Esophagus muscularis mucosa (tissue), 4 donors: ENCODE measurements at regions not wholly inside any gene's neighbourhood (a gene's known extent, or its start where the extent isn't known, plus 50 kb on each side); places are given as distances from the start of the nearest gene placed in this dataset.
"Not testable (repeated sequence)": the region's sequence is repeated elsewhere in the genome, so short reads cannot be mapped to it uniquely, and the experiment has no call there.

Experiments used
- DNase-seq: peaks from one replicate; pipeline ENCODE4 v3.0.0-alpha.2; 2017; ENCODE audit errors: extremely low spot score
- H3K27ac ChIP-seq, 4 donors: fragments of 200-600 bp; sonication (generic); replicated peaks in 1 of 4; 1 replicate in 3 of 4; 2 replicates in 1 of 4; pipeline ENCODE4 v1.5.1; 2016 to 2019; ENCODE audit warnings: mild to moderate bottlenecking in 1 of 4
- H3K27me3 ChIP-seq, 4 donors: fragments of 200-600 bp; sonication (generic); one replicate each; pipeline versions ENCODE4 v1.5.1 to v1.6.0; 2016 to 2019
- H3K36me3 ChIP-seq, 4 donors: fragments of 200-600 bp; sonication (generic); one replicate each; pipeline ENCODE4 v1.5.1; 2016 to 2019
- H3K4me1 ChIP-seq, 4 donors: fragments of 200-600 bp; sonication (generic); one replicate each; pipeline ENCODE4 v1.5.1; 2016 to 2019
- H3K4me3 ChIP-seq, 4 donors: fragments of 200-600 bp; sonication (generic); 1 replicate in 2 of 4; 2 replicates in 2 of 4; pipeline ENCODE4 v1.5.1; 2016 to 2019; ENCODE audit warnings: mild to moderate bottlenecking in 4 of 4, moderate library complexity in 1 of 4
- H3K9me3 ChIP-seq, 4 donors: fragments of 200-600 bp; sonication (generic); 1 replicate in 3 of 4; 2 replicates in 1 of 4; pipeline ENCODE4 v1.5.1; 2016 to 2019
- CTCF ChIP-seq, 3 experiments: fragments of 200-600 bp in 2 of 3; fragments of 450-650 bp in 1 of 3; sonication (generic) in 2 of 3; IDR thresholded peaks; one replicate each; pipeline ENCODE4 v1.5.1; 2017 to 2019; ENCODE audit warnings: antibody characterized with exemption in 3 of 3, mild to moderate bottlenecking in 2 of 3, moderate library complexity in 1 of 3
- EP300 ChIP-seq: sonication (generic); formaldehyde crosslinking; IDR thresholded peaks from one replicate; pipeline ENCODE4 v1.6.1; 2017; ENCODE audit warnings: antibody characterized with exemption
- POLR2A ChIP-seq: fragments of 450-650 bp; IDR thresholded peaks from one replicate; pipeline ENCODE4 v1.6.1; 2017; ENCODE audit warnings: antibody characterized with exemption, moderate library complexity, mild to moderate bottlenecking, low read depth
- POLR2AphosphoS5 ChIP-seq, 2 donors: sonication (generic); formaldehyde crosslinking; IDR thresholded peaks; one replicate each; pipeline ENCODE4 v1.6.1; 2017; ENCODE audit warnings: antibody characterized with exemption in 2 of 2
- WGBS: methylation state at CpG from one replicate; pipeline ENCODE4 v1.1.5; 2018; 5-methylcytosine and 5-hydroxymethylcytosine counted together
- intact Hi-C: fragments of 100-400 bp; cut with DNase I; formaldehyde crosslinking; loops from one replicate; pipeline ENCODE4 v1.15.1; 2023

GRCh38 chr5:174505621-174506020 lies 218.8 kb upstream of the MSX2 start:
- H3K4me1 ChIP-seq = no peaks in the 10 kb centered on the region
- H3K9me3 ChIP-seq = no peaks in the 10 kb centered on the region
- no peaks in the 10 kb centered on the region for H3K36me3 ChIP-seq
- DNase-seq = no peak
- H3K27me3 ChIP-seq = peaks cover 0 to 15% (median 0%) of the 10 kb centered on the region in 4 donors
- H3K4me3 ChIP-seq = no peak overlapping the region
- intact Hi-C loops = no loop called here
- TF ChIP-seq POLR2A (no peak), CTCF (IDR thresholded peaks at IDR 0.05) (no peak), POLR2AphosphoS5 (IDR thresholded peaks at IDR 0.05) (no peak), EP300 (no peak)
- WGBS = 61% methylated on average over 4 of the region's 4 CpGs
- no peak overlapping the region for H3K27ac ChIP-seq

GRCh38 chr5:174510782-174511453 lies 213.5 kb upstream of the MSX2 start:
- DNase-seq, H3K4me3 ChIP-seq, intact Hi-C loops, H3K27ac ChIP-seq, H3K4me1 ChIP-seq, H3K36me3 ChIP-seq, H3K9me3 ChIP-seq, H3K27me3 ChIP-seq: not testable (repeated sequence)
- WGBS = 89% methylated on average over 11 of the region's 11 CpGs

GRCh38 chr5:174511714-174512253 lies 212.6 kb upstream of the MSX2 start:
- Histone ChIP-seq H3K27me3 (peaks cover 0 to 6% (median 0%) of the 10 kb centered on the region in 4 donors), H3K4me1 (no peaks in the 10 kb centered on the region), H3K4me3 (no peak overlapping the region), H3K9me3 (no peaks in the 10 kb centered on the region), H3K36me3 (no peaks in the 10 kb centered on the region), H3K27ac (no peak overlapping the region)
- no peak for TF ChIP-seq CTCF (IDR thresholded peaks at IDR 0.05)
- TF ChIP-seq POLR2AphosphoS5 (IDR thresholded peaks at IDR 0.05) = no peak
- no peak for TF ChIP-seq EP300
- no peak for TF ChIP-seq POLR2A
- intact Hi-C loops = no loop called here
- DNase-seq = no peak
- 77% methylated on average over 5 of the region's 5 CpGs for WGBS

- no peak for TF ChIP-seq POLR2A
- no peak for TF ChIP-seq POLR2AphosphoS5 (IDR thresholded peaks at IDR 0.05)
- TF ChIP-seq CTCF (IDR thresholded peaks at IDR 0.05) = no peak
- TF ChIP-seq EP300 = no peak
- H3K36me3 ChIP-seq = no peaks in the 10 kb centered on the region
- no peak overlapping the region for H3K27ac ChIP-seq
- intact Hi-C loops = no loop called here
- DNase-seq = no peak
- no peaks in the 10 kb centered on the region for H3K4me1 ChIP-seq
- H3K4me3 ChIP-seq = no peak overlapping the region
- no peaks in the 10 kb centered on the region for H3K9me3 ChIP-seq
- 67% methylated on average over 3 of the region's 4 CpGs for WGBS
- peaks cover 0 to 27% (median 0%) of the 10 kb centered on the region in 4 donors for H3K27me3 ChIP-seq
These were observed 210.1 kb upstream of the MSX2 start for GRCh38 chr5:174514325-174514724.

GRCh38 chr5:174514983-174515394 lies 209.4 kb upstream of the MSX2 start:
- no peaks in the 10 kb centered on the region for H3K36me3 ChIP-seq
- peaks cover 0 to 34% (median 0%) of the 10 kb centered on the region in 4 donors for H3K27me3 ChIP-seq
- no peaks in the 10 kb centered on the region for H3K4me1 ChIP-seq
- H3K4me3 ChIP-seq = no peak overlapping the region
- H3K9me3 ChIP-seq = no peaks in the 10 kb centered on the region
- 79% methylated on average over 10 of the region's 10 CpGs for WGBS
- TF ChIP-seq EP300 (no peak), CTCF (IDR thresholded peaks at IDR 0.05) (no peak)
- no peak for DNase-seq
- H3K27ac ChIP-seq = no peak overlapping the region
- intact Hi-C loops = no loop called here
